ENCODE measurements at regions not wholly inside any gene's neighbourhood (a gene's known extent, or its start where the extent isn't known, plus 50 kb on each side); places are given as distances from the start of the nearest gene placed in this dataset.

DNA sequence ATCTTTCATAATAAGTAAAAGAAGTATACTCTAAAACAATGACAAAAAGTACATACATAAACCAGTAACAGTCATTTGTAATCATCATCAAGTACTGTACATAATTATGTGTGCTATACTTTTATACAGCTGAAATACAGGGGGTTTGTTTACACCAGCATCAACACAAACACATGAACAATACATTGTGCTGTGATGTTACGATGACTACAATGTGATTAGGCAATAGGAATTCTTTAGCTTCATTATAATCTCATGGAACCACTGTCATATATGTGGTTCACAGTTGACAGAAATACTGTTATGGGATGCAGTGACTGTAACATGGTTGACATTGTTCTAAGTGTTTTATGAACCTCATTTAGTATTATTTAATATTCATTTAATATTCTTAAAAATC lies 914.4 kb upstream of the TENM4 start:
- H3K36me3 Mint-ChIP-seq (ENCODE audit: low read depth), result no peaks in the 10 kb centered on the region
- TF ChIP-seq, protein P1, sequence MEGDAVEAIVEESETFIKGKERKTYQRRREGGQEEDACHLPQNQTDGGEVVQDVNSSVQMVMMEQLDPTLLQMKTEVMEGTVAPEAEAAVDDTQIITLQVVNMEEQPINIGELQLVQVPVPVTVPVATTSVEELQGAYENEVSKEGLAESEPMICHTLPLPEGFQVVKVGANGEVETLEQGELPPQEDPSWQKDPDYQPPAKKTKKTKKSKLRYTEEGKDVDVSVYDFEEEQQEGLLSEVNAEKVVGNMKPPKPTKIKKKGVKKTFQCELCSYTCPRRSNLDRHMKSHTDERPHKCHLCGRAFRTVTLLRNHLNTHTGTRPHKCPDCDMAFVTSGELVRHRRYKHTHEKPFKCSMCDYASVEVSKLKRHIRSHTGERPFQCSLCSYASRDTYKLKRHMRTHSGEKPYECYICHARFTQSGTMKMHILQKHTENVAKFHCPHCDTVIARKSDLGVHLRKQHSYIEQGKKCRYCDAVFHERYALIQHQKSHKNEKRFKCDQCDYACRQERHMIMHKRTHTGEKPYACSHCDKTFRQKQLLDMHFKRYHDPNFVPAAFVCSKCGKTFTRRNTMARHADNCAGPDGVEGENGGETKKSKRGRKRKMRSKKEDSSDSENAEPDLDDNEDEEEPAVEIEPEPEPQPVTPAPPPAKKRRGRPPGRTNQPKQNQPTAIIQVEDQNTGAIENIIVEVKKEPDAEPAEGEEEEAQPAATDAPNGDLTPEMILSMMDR (conservative IDR thresholded peaks at IDR 0.05), result no peak
- H3K4me1 Mint-ChIP-seq, result no peaks in the 10 kb centered on the region
- H3K9me3 Mint-ChIP-seq, result no peaks in the 10 kb centered on the region
- no peak overlapping the region for H3K4me3 Mint-ChIP-seq
- H3K27me3 Mint-ChIP-seq (ENCODE audit: low read depth), result no peaks in the 10 kb centered on the region
- DNase-seq (ENCODE audit: low read depth, low spot score), result no peak
- H3K27ac Mint-ChIP-seq (ENCODE audit: unreplicated experiment), result no peak overlapping the region

DNA sequence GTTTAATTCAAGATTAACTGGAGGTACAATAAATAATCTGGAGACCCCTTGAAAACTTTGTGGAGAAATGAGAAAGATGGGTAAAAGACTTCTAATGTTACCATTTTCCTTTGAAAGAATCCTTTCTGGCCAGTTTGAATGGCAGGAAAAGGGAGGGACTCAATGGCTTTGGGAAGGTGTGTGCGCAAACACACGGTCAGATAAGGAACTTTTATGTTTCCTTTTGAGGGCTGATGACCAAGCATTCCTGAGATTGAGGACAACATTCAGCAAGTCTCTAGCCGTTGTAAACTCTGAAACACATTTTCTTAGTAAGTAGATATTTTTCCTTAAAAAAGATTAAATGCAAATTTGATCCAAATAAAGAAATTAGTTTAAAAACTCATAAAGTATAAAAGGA lies 909.7 kb upstream of the TENM4 start:
- Mint-ChIP-seq H3K9me3 (no peaks in the 10 kb centered on the region), H3K4me3 (no peak overlapping the region), H3K27me3 (ENCODE audit: low read depth) (no peaks in the 10 kb centered on the region), H3K27ac (ENCODE audit: unreplicated experiment) (no peak overlapping the region), H3K36me3 (ENCODE audit: low read depth) (no peaks in the 10 kb centered on the region), H3K4me1 (no peaks in the 10 kb centered on the region)
- TF ChIP-seq, protein P1 (conservative IDR thresholded peaks at IDR 0.05), result no peak
- DNase-seq (ENCODE audit: low read depth, low spot score), result no peak

DNA sequence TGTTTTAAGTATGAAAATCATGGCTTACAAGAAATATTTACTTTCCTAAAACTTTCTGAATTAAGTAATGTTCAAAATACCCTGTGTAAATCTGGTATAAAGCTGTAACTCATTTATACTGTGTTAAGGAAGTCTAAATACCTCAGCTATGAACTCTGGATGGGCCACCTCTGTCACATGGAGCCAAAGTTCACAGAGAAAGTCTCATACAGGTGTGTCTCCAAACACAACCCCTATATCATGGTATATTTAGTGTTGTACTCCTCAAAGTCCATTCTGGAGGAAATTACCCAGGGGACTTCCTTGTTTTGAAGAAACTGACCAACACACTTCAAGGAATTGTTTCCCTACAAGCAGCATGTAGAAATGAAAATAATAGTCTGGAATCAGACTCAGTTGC lies 909.2 kb upstream of the TENM4 start:
- H3K27me3 Mint-ChIP-seq (ENCODE audit: low read depth), result no peaks in the 10 kb centered on the region
- H3K9me3 Mint-ChIP-seq, result no peaks in the 10 kb centered on the region

DNA sequence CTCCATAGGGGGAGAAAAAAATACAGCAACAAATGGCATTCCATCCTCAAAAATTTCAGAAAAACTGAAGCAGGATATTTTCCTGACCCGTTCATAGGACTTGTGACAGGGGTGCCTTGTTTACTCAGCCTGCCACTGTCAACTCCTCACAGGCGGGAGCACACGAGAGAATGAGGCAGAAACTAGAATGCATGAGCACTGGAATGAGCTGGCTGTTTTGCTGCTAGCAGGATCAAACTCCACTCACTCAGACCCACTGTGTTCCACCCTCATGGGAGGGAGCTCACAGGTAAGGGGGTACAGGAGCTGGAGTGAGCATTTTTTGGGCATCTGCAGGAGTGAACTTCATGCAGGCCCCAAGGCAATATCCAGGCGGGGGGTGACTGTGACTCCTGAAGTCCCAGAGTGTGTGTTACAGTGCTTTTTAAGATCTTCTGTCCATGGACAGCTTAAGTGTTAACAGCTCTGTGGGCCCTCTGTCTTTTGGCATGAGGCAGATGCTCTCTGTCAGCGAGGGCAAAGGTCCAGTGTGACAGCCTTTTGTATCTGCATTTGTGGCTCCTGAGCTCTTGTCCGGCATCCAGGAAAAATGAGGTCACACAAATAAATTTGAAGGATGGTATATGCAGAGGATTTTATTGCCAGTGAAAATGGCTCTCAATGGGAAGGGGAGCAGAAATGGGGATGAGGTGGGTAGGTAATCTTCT lies 905.7 kb upstream of the TENM4 start:
- Mint-ChIP-seq H3K9me3 (no peaks in the 10 kb centered on the region), H3K4me1 (no peaks in the 10 kb centered on the region), H3K4me3 (no peak overlapping the region), H3K27me3 (ENCODE audit: low read depth) (no peaks in the 10 kb centered on the region), H3K36me3 (ENCODE audit: low read depth) (no peaks in the 10 kb centered on the region), H3K27ac (ENCODE audit: unreplicated experiment) (no peak overlapping the region)
- DNase-seq (ENCODE audit: low read depth, low spot score), result no peak
- TF ChIP-seq, protein P1 (conservative IDR thresholded peaks at IDR 0.05), result no peak

More for the DNA sequence above, 909.2 kb upstream of the TENM4 start:
- TF ChIP-seq, protein P1 (conservative IDR thresholded peaks at IDR 0.05), result no peak
- Mint-ChIP-seq H3K27ac (ENCODE audit: unreplicated experiment) (no peak overlapping the region), H3K36me3 (ENCODE audit: low read depth) (no peaks in the 10 kb centered on the region), H3K4me3 (no peak overlapping the region), H3K4me1 (no peaks in the 10 kb centered on the region)
- DNase-seq (ENCODE audit: low read depth, low spot score), result no peak

DNA sequence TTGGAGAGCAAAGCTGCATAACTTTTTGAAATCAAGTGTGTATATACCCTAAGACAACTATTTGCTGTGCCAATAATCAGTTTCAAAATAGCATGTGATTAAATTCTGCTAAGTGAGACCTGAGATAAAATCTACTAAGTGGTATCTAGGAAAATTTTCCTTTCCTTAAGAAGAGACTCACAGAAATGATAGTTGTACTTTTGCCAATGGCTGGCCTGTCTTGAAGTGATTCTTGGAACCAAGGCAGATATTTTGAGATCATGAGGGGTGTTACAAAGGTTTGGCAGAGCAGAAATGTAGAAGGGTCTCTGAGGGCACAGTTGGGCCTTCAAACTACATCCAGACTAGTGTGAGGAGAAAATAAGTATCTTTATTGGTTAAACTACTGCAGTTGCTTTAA lies 902.6 kb upstream of the TENM4 start:
- TF ChIP-seq, protein P1 (conservative IDR thresholded peaks at IDR 0.05), result no peak
- DNase-seq (ENCODE audit: low read depth, low spot score), result no peak
- Mint-ChIP-seq H3K27ac (ENCODE audit: unreplicated experiment) (no peak overlapping the region), H3K27me3 (ENCODE audit: low read depth) (no peaks in the 10 kb centered on the region), H3K4me3 (no peak overlapping the region), H3K36me3 (ENCODE audit: low read depth) (no peaks in the 10 kb centered on the region), H3K9me3 (peaks cover 4% of the 10 kb centered on the region), H3K4me1 (no peaks in the 10 kb centered on the region)

Measured in neural crest cell (in vitro differentiated cells).